ENCODE measurements at regions not wholly inside any gene's neighbourhood (a gene's known extent, or its start where the extent isn't known, plus 50 kb on each side); places are given as distances from the start of the nearest gene placed in this dataset.
A peak's percentile ranks its signal among the peaks of the same experiment; 100 is the strongest.

- ATAC-seq (peak; percentile 44), DNase-seq (no peak)
- peaks cover 3% of the 10 kb centered on the region for H3K9me3 ChIP-seq (ENCODE audit: control insufficient read depth, low read length, poor library complexity, severe bottlenecking)
- Mint-ChIP-seq H3K27ac (no peak overlapping the region), H3K36me3 (ENCODE audit: low read depth) (peaks cover 2% of the 10 kb centered on the region), H3K27me3 (no peaks in the 10 kb centered on the region), H3K4me1 (peaks cover 12% of the 10 kb centered on the region), H3K4me3 (no peak overlapping the region)
These were observed 455.7 kb downstream of the FGF9 start for GRCh38 chr13:22126433-22127021.

- H3K4me1 Mint-ChIP-seq, result peaks cover 9% of the 10 kb centered on the region
- ATAC-seq (no peak), DNase-seq (no peak)
- H3K9me3 ChIP-seq (ENCODE audit: control insufficient read depth, low read length, poor library complexity, severe bottlenecking), result peaks cover 3% of the 10 kb centered on the region
- no peaks in the 10 kb centered on the region for H3K27me3 Mint-ChIP-seq
- peaks cover 2% of the 10 kb centered on the region for H3K36me3 Mint-ChIP-seq (ENCODE audit: low read depth)
- H3K27ac Mint-ChIP-seq, result no peak overlapping the region
- H3K4me3 Mint-ChIP-seq, result no peak overlapping the region
These were observed 456.6 kb downstream of the FGF9 start for GRCh38 chr13:22127277-22128164.

GRCh38 chr13:22128441-22129408 lies 457.9 kb downstream of the FGF9 start:
- H3K27ac Mint-ChIP-seq, result no peak overlapping the region
- DNase-seq (no peak), ATAC-seq (no peak)
- no peaks in the 10 kb centered on the region for H3K27me3 Mint-ChIP-seq
- peaks cover 3% of the 10 kb centered on the region for H3K9me3 ChIP-seq (ENCODE audit: control insufficient read depth, low read length, poor library complexity, severe bottlenecking)
- no peak overlapping the region for H3K4me3 Mint-ChIP-seq
- H3K4me1 Mint-ChIP-seq, result peaks cover 9% of the 10 kb centered on the region
- peaks cover 2% of the 10 kb centered on the region for H3K36me3 Mint-ChIP-seq (ENCODE audit: low read depth)

- ATAC-seq (no peak), DNase-seq (no peak)
- Mint-ChIP-seq H3K4me1 (peaks cover 14% of the 10 kb centered on the region), H3K27ac (no peak overlapping the region), H3K4me3 (no peak overlapping the region), H3K36me3 (ENCODE audit: low read depth) (no peaks in the 10 kb centered on the region), H3K27me3 (no peaks in the 10 kb centered on the region)
- peaks cover 3% of the 10 kb centered on the region for H3K9me3 ChIP-seq (ENCODE audit: control insufficient read depth, low read length, poor library complexity, severe bottlenecking)
These were observed 459.4 kb downstream of the FGF9 start for GRCh38 chr13:22130254-22130653.

GRCh38 chr13:22134261-22134660 lies 463.4 kb downstream of the FGF9 start:
- Mint-ChIP-seq H3K4me3 (no peak overlapping the region), H3K27me3 (no peaks in the 10 kb centered on the region), H3K27ac (peak overlapping the region; percentile 2), H3K4me1 (peaks cover 20% of the 10 kb centered on the region), H3K36me3 (ENCODE audit: low read depth) (no peaks in the 10 kb centered on the region)
- ATAC-seq (no peak), DNase-seq (no peak)
- peaks cover 3% of the 10 kb centered on the region for H3K9me3 ChIP-seq (ENCODE audit: control insufficient read depth, low read length, poor library complexity, severe bottlenecking)

- no peak overlapping the region for H3K4me3 Mint-ChIP-seq
- no peaks in the 10 kb centered on the region for H3K36me3 Mint-ChIP-seq (ENCODE audit: low read depth)
- H3K4me1 Mint-ChIP-seq, result peaks cover 24% of the 10 kb centered on the region
- ATAC-seq (no peak), DNase-seq (no peak)
- H3K27me3 Mint-ChIP-seq, result no peaks in the 10 kb centered on the region
- no peaks in the 10 kb centered on the region for H3K9me3 ChIP-seq (ENCODE audit: control insufficient read depth, low read length, poor library complexity, severe bottlenecking)
- H3K27ac Mint-ChIP-seq, result peak overlapping the region; percentile 89
These were observed 464.6 kb downstream of the FGF9 start for GRCh38 chr13:22135446-22135845.

GRCh38 chr13:22137361-22138050 lies 466.6 kb downstream of the FGF9 start:
- no peak overlapping the region for H3K27ac Mint-ChIP-seq
- ATAC-seq, result peak; percentile 54
- H3K9me3 ChIP-seq (ENCODE audit: control insufficient read depth, low read length, poor library complexity, severe bottlenecking), result no peaks in the 10 kb centered on the region
- peaks cover 24% of the 10 kb centered on the region for H3K4me1 Mint-ChIP-seq
- H3K27me3 Mint-ChIP-seq, result peaks cover 2% of the 10 kb centered on the region
- no peak overlapping the region for H3K4me3 Mint-ChIP-seq
- DNase-seq, result no peak
- no peaks in the 10 kb centered on the region for H3K36me3 Mint-ChIP-seq (ENCODE audit: low read depth)

- Mint-ChIP-seq H3K27ac (no peak overlapping the region), H3K27me3 (peaks cover 6% of the 10 kb centered on the region), H3K4me3 (no peak overlapping the region), H3K4me1 (peaks cover 22% of the 10 kb centered on the region), H3K36me3 (ENCODE audit: low read depth) (no peaks in the 10 kb centered on the region)
- H3K9me3 ChIP-seq (ENCODE audit: control insufficient read depth, low read length, poor library complexity, severe bottlenecking), result no peaks in the 10 kb centered on the region
- no peak for DNase-seq
- ATAC-seq, result no peak
These were observed 468.1 kb downstream of the FGF9 start for GRCh38 chr13:22138947-22139346.

GRCh38 chr13:22141716-22142115 lies 470.8 kb downstream of the FGF9 start:
- no peak for ATAC-seq
- Mint-ChIP-seq H3K27me3 (peaks cover 6% of the 10 kb centered on the region), H3K27ac (no peak overlapping the region), H3K36me3 (ENCODE audit: low read depth) (peaks cover 2% of the 10 kb centered on the region), H3K4me1 (peaks cover 11% of the 10 kb centered on the region), H3K4me3 (no peak overlapping the region)
- H3K9me3 ChIP-seq (ENCODE audit: control insufficient read depth, low read length, poor library complexity, severe bottlenecking), result no peaks in the 10 kb centered on the region
- no peak for DNase-seq

GRCh38 chr13:22143671-22144070 lies 472.8 kb downstream of the FGF9 start:
- H3K4me3 Mint-ChIP-seq, result no peak overlapping the region
- peaks cover 4% of the 10 kb centered on the region for H3K4me1 Mint-ChIP-seq
- ATAC-seq, result no peak

GRCh38 chr13:22144806-22145205 lies 473.9 kb downstream of the FGF9 start:
- ATAC-seq, result no peak
- Mint-ChIP-seq H3K27me3 (peaks cover 6% of the 10 kb centered on the region), H3K4me3 (no peak overlapping the region), H3K27ac (no peak overlapping the region), H3K36me3 (ENCODE audit: low read depth) (peaks cover 2% of the 10 kb centered on the region), H3K4me1 (no peaks in the 10 kb centered on the region)
- DNase-seq, result no peak
- no peaks in the 10 kb centered on the region for H3K9me3 ChIP-seq (ENCODE audit: control insufficient read depth, low read length, poor library complexity, severe bottlenecking)

More at GRCh38 chr13:22143671-22144070, 472.8 kb downstream of the FGF9 start:
- H3K27ac Mint-ChIP-seq, result no peak overlapping the region
- no peak for DNase-seq
- peaks cover 2% of the 10 kb centered on the region for H3K36me3 Mint-ChIP-seq (ENCODE audit: low read depth)
- H3K27me3 Mint-ChIP-seq, result peaks cover 6% of the 10 kb centered on the region
- no peaks in the 10 kb centered on the region for H3K9me3 ChIP-seq (ENCODE audit: control insufficient read depth, low read length, poor library complexity, severe bottlenecking)

- H3K9me3 ChIP-seq (ENCODE audit: control insufficient read depth, low read length, poor library complexity, severe bottlenecking), result no peaks in the 10 kb centered on the region
- peaks cover 2% of the 10 kb centered on the region for H3K36me3 Mint-ChIP-seq (ENCODE audit: low read depth)
- H3K4me3 Mint-ChIP-seq, result no peak overlapping the region
- H3K27me3 Mint-ChIP-seq, result no peaks in the 10 kb centered on the region
- DNase-seq (no peak), ATAC-seq (no peak)
- no peaks in the 10 kb centered on the region for H3K4me1 Mint-ChIP-seq
- H3K27ac Mint-ChIP-seq, result no peak overlapping the region
These were observed 477.3 kb downstream of the FGF9 start for GRCh38 chr13:22148187-22148586.
